ENCODE measurements at regions not wholly inside any gene's neighbourhood (a gene's known extent, or its start where the extent isn't known, plus 50 kb on each side); places are given as distances from the start of the nearest gene placed in this dataset.

DNA sequence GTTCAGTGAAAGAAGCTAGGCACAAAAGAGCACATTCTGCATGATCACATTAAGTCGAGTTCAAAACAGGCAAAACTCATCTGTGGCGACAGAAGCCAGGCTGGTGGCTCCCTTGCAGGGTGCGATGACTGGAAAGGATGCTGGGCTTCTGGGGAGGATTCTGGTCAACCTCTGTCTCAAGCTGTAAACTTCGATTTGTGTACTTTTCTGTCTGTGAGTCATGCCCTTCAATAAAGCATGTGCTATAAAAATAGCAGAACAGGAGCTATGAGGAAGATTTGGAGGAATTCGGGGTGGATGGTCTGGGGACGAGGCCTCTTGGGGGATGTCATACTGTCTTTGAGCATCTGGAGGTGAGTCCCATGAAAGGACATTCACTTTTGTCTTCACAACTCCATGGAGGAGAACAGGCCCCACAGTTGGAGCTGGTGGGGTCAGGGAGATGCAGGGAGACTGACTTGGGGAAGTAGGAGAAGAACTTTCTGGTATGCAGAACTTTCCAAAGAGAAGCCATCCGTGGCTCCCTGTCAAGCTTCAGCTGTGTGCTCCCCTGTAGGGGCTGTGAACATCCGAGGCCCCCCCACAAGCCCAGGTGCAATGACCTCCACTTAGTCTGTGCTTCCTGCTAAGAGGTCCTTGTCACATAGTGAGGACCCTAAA is 77.8 kb upstream of the LINC01488 start:
- Histone ChIP-seq H3K36me3 (ENCODE audit: insufficient read depth, low read length) (no peaks in the 10 kb centered on the region), H3K9me3 (ENCODE audit: control insufficient read depth in 1 of 2, low read length in 2 of 2) (no peaks in the 10 kb centered on the region), H3K27me3 (ENCODE audit: insufficient read depth, low read length) (no peaks in the 10 kb centered on the region), H3K27ac (ENCODE audit: low read depth, low read length) (no peak overlapping the region), H3K4me1 (ENCODE audit: insufficient read depth, low read length) (peaks cover 5% of the 10 kb centered on the region), H3K4me3 (ENCODE audit: low read length in 2 of 2) (no peak overlapping the region)
- Mint-ChIP-seq H3K9me3 (peaks cover 2 to 13% (median 8%) of the 10 kb centered on the region in 8 donors), H3K36me3 (peaks cover 0 to 4% of the 10 kb centered on the region in 2 donors), H3K4me1 (peaks cover 4 to 5% (median 5%) of the 10 kb centered on the region in 4 donors), H3K4me3 (no peak overlapping the region), H3K27ac (no peak overlapping the region), H3K27me3 (peaks cover 1 to 4% of the 10 kb centered on the region in 2 donors)
- POLR2A ChIA-PET (ENCODE audit: partially characterized antibody): no interaction called here
- no peak for DNase-seq
- intact Hi-C loops (cut with micrococcal nuclease): no loop called here
- CTCF ChIA-PET (ENCODE audit: partially characterized antibody): no interaction called here

DNA sequence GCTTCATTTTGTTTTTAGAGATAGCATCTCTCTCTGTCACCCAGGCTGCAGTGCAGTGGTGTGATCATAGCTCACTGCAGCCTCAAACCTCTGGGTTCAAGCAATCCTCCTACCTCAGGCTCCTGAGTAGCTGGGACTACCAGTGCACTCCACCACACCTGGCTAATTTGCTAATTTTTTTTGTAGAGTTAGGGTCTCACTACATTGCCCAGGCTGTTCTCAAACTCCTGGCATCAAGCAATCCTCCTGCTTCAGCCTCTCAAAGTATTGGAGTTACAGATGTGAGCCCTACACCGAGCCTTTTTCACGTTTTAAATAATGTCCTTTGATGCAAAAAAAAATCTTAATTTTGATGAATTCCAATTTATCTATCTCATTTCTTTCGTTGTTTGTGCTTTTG is 75.4 kb upstream of the LINC01488 start:
- Histone ChIP-seq H3K4me1 (ENCODE audit: insufficient read depth, low read length) (peaks cover 23% of the 10 kb centered on the region), H3K9me3 (ENCODE audit: control insufficient read depth in 1 of 2, low read length in 2 of 2) (no peaks in the 10 kb centered on the region), H3K27me3 (ENCODE audit: insufficient read depth, low read length) (no peaks in the 10 kb centered on the region), H3K4me3 (ENCODE audit: low read length in 2 of 2) (no peak overlapping the region), H3K36me3 (ENCODE audit: insufficient read depth, low read length) (no peaks in the 10 kb centered on the region), H3K27ac (ENCODE audit: low read depth, low read length) (no peak overlapping the region)
- intact Hi-C loops (cut with micrococcal nuclease): no loop called here
- no peak overlapping the region for H3K4me3 Mint-ChIP-seq
- no peak overlapping the region for H3K27ac Mint-ChIP-seq
- peaks cover 1 to 6% of the 10 kb centered on the region in 2 donors for H3K27me3 Mint-ChIP-seq
- peaks cover 8 to 12% (median 9%) of the 10 kb centered on the region in 4 donors for H3K4me1 Mint-ChIP-seq
- no peak for DNase-seq
- peaks cover 0 to 4% of the 10 kb centered on the region in 2 donors for H3K36me3 Mint-ChIP-seq
- CTCF ChIA-PET (ENCODE audit: partially characterized antibody): no interaction called here
- H3K9me3 Mint-ChIP-seq: peaks cover 2 to 13% (median 8%) of the 10 kb centered on the region in 8 donors
- POLR2A ChIA-PET (ENCODE audit: partially characterized antibody): no interaction called here

DNA sequence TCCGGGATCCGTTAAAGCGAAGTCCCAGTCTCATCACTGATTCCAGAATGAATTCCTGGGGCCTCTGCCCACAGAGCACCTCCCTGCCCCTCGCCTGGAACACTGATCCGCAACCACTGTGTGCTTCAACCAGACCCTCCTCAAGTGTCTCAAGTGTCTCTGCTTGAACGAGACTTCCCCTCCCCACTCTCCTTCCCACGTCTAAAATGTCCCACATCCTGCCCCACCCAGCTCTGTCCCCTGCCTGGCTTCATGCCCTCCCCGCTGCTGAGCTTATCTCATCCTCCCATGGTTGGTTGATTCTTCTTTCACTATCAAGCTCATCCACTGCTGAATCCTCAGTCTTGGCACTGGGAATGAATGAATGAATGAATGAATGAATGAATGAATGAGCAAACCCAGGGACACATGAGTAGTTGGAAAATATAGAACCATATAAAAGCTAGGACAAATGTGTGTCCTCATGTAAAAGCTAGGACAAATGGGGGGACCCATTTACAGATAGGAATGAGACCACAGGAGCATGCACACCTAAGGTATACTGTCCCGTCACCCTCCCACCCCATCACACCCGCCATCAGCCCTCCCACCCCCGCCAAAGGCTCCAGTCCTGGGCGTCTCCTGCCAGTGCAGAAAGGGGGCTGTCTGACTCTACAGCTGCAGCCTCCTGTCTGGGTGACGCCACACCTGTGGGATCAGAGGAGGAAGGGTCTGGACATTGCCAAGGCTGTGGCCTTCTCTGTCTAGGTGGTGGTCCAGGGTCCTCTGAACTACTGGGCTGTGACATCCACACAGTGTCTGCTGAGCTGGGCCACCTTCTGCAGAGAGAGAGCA is 71.4 kb upstream of the LINC01488 start:
- Mint-ChIP-seq H3K27ac (peak overlapping the region in 1 of 7 donors; percentile 57), H3K27me3 (peaks cover 0 to 10% of the 10 kb centered on the region in 2 donors), H3K4me3 (peak overlapping the region in 4 of 8 donors; percentile 17 to 60 (median 43)), H3K4me1 (peaks cover 8 to 12% (median 10%) of the 10 kb centered on the region in 4 donors), H3K9me3 (peaks cover 0 to 5% (median 0%) of the 10 kb centered on the region in 8 donors), H3K36me3 (no peaks in the 10 kb centered on the region)
- peaks cover 25% of the 10 kb centered on the region for H3K4me1 ChIP-seq (ENCODE audit: insufficient read depth, low read length)
- H3K9me3 ChIP-seq (ENCODE audit: control insufficient read depth in 1 of 2, low read length in 2 of 2): no peaks in the 10 kb centered on the region
- DNase-seq: no peak
- CTCF ChIA-PET (ENCODE audit: partially characterized antibody): no interaction called here
- no peaks in the 10 kb centered on the region for H3K27me3 ChIP-seq (ENCODE audit: insufficient read depth, low read length)
- no peak overlapping the region for H3K4me3 ChIP-seq (ENCODE audit: low read length in 2 of 2)
- H3K27ac ChIP-seq (ENCODE audit: low read depth, low read length): no peak overlapping the region
- intact Hi-C loops (cut with micrococcal nuclease): no loop called here
- no peaks in the 10 kb centered on the region for H3K36me3 ChIP-seq (ENCODE audit: insufficient read depth, low read length)
- POLR2A ChIA-PET (ENCODE audit: partially characterized antibody): no interaction called here

DNA sequence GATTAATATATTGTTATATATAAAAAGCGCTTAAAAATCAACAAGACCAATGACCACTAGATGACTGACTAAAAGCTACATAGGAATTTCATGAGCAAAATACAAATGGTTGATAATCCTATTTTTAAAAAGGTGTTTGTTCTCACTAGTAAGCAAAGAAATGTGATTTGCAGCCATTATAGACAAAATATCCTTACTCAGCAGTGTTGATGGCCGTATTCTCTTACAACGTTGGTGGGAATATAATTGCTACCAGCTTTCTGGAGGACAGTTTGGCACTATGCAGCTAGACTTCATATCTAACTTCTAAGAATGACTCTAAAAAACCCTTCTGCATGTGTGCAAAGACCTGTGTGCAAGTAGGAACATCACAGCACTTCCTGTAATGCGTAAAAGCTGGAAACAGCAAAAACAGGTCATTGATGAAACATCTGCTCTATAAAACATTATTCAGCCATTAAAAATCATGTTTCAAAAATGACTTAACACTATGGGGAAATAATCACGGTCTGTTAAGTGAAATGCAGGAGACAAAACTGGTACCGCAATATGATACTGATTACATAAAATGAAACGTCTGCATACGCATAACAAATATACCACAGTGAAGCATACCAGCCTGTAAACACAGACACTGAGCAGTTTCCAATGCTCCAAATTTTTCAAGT is 70.1 kb upstream of the LINC01488 start:
- Histone ChIP-seq H3K27me3 (ENCODE audit: insufficient read depth, low read length) (no peaks in the 10 kb centered on the region), H3K9me3 (ENCODE audit: control insufficient read depth in 1 of 2, low read length in 2 of 2) (no peaks in the 10 kb centered on the region), H3K27ac (ENCODE audit: low read depth, low read length) (no peak overlapping the region), H3K4me3 (ENCODE audit: low read length in 2 of 2) (no peak overlapping the region), H3K36me3 (ENCODE audit: insufficient read depth, low read length) (no peaks in the 10 kb centered on the region), H3K4me1 (ENCODE audit: insufficient read depth, low read length) (peaks cover 25% of the 10 kb centered on the region)
- Mint-ChIP-seq H3K27ac (no peak overlapping the region), H3K36me3 (no peaks in the 10 kb centered on the region), H3K9me3 (peaks cover 0 to 5% (median 0%) of the 10 kb centered on the region in 8 donors), H3K27me3 (peaks cover 0 to 10% of the 10 kb centered on the region in 2 donors), H3K4me3 (no peak overlapping the region), H3K4me1 (peaks cover 8 to 12% (median 10%) of the 10 kb centered on the region in 4 donors)
- DNase-seq: no peak
- intact Hi-C loops (cut with micrococcal nuclease): no loop called here
- ChIA-PET POLR2A (ENCODE audit: partially characterized antibody) (no interaction called here), CTCF (ENCODE audit: partially characterized antibody) (no interaction called here)

DNA sequence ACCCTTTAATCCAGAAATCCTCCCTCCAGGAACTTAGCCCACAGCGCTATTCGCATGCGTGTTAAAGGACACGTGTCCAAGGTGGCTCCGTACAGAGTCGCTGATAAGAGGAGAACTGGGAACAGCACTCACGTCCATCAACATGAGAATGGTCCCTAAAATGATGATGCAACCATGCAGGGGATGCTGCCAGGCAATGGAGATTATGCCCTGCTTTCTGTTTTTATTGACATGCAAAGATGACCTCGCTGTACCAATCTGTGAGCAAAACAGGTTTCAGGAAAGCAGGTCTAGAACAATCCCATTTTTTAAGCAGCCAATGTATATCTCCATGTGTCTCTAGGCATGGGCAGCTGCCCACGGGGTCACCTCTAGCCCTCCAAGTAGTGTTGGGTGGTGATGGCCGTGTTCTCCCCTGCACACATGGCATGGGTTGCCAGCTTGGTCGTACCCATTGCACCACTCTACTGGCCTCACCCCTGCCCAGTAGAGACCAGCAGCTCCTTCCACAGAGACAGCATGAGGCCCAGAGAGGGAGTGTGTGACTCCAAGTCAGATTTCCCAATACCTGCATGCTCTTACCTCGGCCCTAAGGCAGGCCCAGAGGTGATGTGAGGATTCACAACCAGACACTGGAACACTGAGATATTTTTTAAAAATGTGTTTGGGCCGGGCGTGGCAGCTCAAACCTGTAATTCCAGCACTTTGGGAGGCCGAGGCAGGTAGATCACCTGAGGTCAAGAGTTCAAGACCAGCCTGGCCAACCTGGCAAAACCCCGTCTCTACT is 68.3 kb upstream of the LINC01488 start:
- no peak for DNase-seq
- H3K27me3 Mint-ChIP-seq: peaks cover 0 to 10% of the 10 kb centered on the region in 2 donors
- intact Hi-C loops (cut with micrococcal nuclease): no loop called here
- H3K36me3 Mint-ChIP-seq: no peaks in the 10 kb centered on the region
- no peaks in the 10 kb centered on the region for H3K36me3 ChIP-seq (ENCODE audit: insufficient read depth, low read length)
- POLR2A ChIA-PET (ENCODE audit: partially characterized antibody): no interaction called here
- H3K9me3 Mint-ChIP-seq: peaks cover 0 to 5% (median 0%) of the 10 kb centered on the region in 8 donors
- CTCF ChIA-PET (ENCODE audit: partially characterized antibody): no interaction called here
- H3K27me3 ChIP-seq (ENCODE audit: insufficient read depth, low read length): no peaks in the 10 kb centered on the region
- H3K4me1 Mint-ChIP-seq: peaks cover 8 to 12% (median 10%) of the 10 kb centered on the region in 4 donors
- no peak overlapping the region for H3K27ac ChIP-seq (ENCODE audit: low read depth, low read length)
- no peak overlapping the region for H3K4me3 ChIP-seq (ENCODE audit: low read length in 2 of 2)
- H3K4me1 ChIP-seq (ENCODE audit: insufficient read depth, low read length): peaks cover 25% of the 10 kb centered on the region
- H3K27ac Mint-ChIP-seq: no peak overlapping the region
- no peaks in the 10 kb centered on the region for H3K9me3 ChIP-seq (ENCODE audit: control insufficient read depth in 1 of 2, low read length in 2 of 2)
- H3K4me3 Mint-ChIP-seq: no peak overlapping the region

DNA sequence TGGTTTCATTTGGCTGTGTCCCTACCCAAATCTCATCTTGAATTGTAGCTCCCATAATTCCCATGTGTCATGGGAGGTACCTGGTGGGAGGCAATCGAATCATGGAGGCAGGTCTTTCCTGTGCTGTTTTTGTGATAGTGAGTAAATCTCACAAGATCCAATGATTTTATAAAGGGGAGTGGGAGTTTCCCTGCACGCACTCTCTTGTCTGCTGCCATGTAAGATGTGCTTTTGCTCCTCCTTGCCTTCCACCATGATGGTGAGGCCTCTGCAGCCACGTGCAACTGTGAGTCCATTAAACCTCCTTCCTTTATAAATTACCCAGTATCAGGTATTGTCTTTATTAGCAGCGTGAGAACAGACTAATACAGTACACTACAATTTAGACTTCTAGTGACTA is 67.5 kb upstream of the LINC01488 start:
- Mint-ChIP-seq H3K4me1 (peaks cover 8 to 12% (median 10%) of the 10 kb centered on the region in 4 donors), H3K27ac (no peak overlapping the region), H3K4me3 (no peak overlapping the region), H3K27me3 (peaks cover 0 to 10% of the 10 kb centered on the region in 2 donors), H3K36me3 (no peaks in the 10 kb centered on the region), H3K9me3 (peaks cover 0 to 3% (median 0%) of the 10 kb centered on the region in 8 donors)
- no peak overlapping the region for H3K4me3 ChIP-seq (ENCODE audit: low read length in 2 of 2)
- intact Hi-C loops (cut with micrococcal nuclease): no loop called here
- DNase-seq: no peak
- peaks cover 20% of the 10 kb centered on the region for H3K4me1 ChIP-seq (ENCODE audit: insufficient read depth, low read length)
- H3K27ac ChIP-seq (ENCODE audit: low read depth, low read length): no peak overlapping the region
- no peaks in the 10 kb centered on the region for H3K36me3 ChIP-seq (ENCODE audit: insufficient read depth, low read length)
- no peaks in the 10 kb centered on the region for H3K27me3 ChIP-seq (ENCODE audit: insufficient read depth, low read length)
- no peaks in the 10 kb centered on the region for H3K9me3 ChIP-seq (ENCODE audit: control insufficient read depth in 1 of 2, low read length in 2 of 2)
- ChIA-PET CTCF (ENCODE audit: partially characterized antibody) (no interaction called here), POLR2A (ENCODE audit: partially characterized antibody) (no interaction called here)

Data from CD4-positive, alpha-beta memory T cell (primary cell).